ENCODE measurements at regions not wholly inside any gene's neighbourhood (a gene's known extent, or its start where the extent isn't known, plus 50 kb on each side); places are given as distances from the start of the nearest gene placed in this dataset.
A peak's percentile ranks its signal among the peaks of the same experiment; 100 is the strongest.
"Not testable (repeated sequence)": the region's sequence is repeated elsewhere in the genome, so short reads cannot be mapped to it uniquely, and the experiment has no call there.

- Mint-ChIP-seq H3K27ac (no peak overlapping the region), H3K4me3 (no peak overlapping the region), H3K9me3 (peaks cover 3 to 33% (median 16%) of the 10 kb centered on the region in 3 donors), H3K36me3 (peaks cover 6% of the 10 kb centered on the region), H3K27me3 (no peaks in the 10 kb centered on the region), H3K4me1 (no peaks in the 10 kb centered on the region)
These were observed 177.5 kb downstream of the MTCL1 start for GRCh38 chr18:8882632-8883408.

GRCh38 chr18:8883409-8883668, 178.0 kb downstream of the MTCL1 start:
- no peaks in the 10 kb centered on the region for H3K27me3 Mint-ChIP-seq
- H3K4me1 Mint-ChIP-seq: no peaks in the 10 kb centered on the region
- peaks cover 3 to 33% (median 16%) of the 10 kb centered on the region in 3 donors for H3K9me3 Mint-ChIP-seq
- H3K4me3 Mint-ChIP-seq: no peak overlapping the region
- H3K27ac Mint-ChIP-seq: no peak overlapping the region
- H3K36me3 Mint-ChIP-seq: peaks cover 6% of the 10 kb centered on the region

GRCh38 chr18:8887877-8888276, 182.5 kb downstream of the MTCL1 start:
- H3K27ac Mint-ChIP-seq, H3K4me1 Mint-ChIP-seq, H3K27me3 Mint-ChIP-seq, H3K36me3 Mint-ChIP-seq: not testable (repeated sequence)
- Mint-ChIP-seq H3K4me3 (peak overlapping the region in 1 of 4 donors; percentile 63), H3K9me3 (peaks cover 3 to 22% (median 6%) of the 10 kb centered on the region in 3 donors)

GRCh38 chr18:8889489-8889888, 184.1 kb downstream of the MTCL1 start:
- H3K36me3 Mint-ChIP-seq: no peaks in the 10 kb centered on the region
- H3K9me3 Mint-ChIP-seq: peaks cover 3 to 18% (median 4%) of the 10 kb centered on the region in 3 donors

GRCh38 chr18:8890503-8890902, 185.1 kb downstream of the MTCL1 start:
- H3K27me3 Mint-ChIP-seq, H3K36me3 Mint-ChIP-seq, H3K4me3 Mint-ChIP-seq, H3K4me1 Mint-ChIP-seq, H3K27ac Mint-ChIP-seq: not testable (repeated sequence)
- peaks cover 3 to 13% (median 3%) of the 10 kb centered on the region in 3 donors for H3K9me3 Mint-ChIP-seq

More at GRCh38 chr18:8889489-8889888, 184.1 kb downstream of the MTCL1 start:
- H3K4me3 Mint-ChIP-seq: no peak overlapping the region
- H3K4me1 Mint-ChIP-seq: no peaks in the 10 kb centered on the region
- H3K27me3 Mint-ChIP-seq: peaks cover 3% of the 10 kb centered on the region
- no peak overlapping the region for H3K27ac Mint-ChIP-seq

GRCh38 chr18:8890957-8891464, 185.7 kb downstream of the MTCL1 start:
- H3K4me3 Mint-ChIP-seq: no peak overlapping the region
- H3K9me3 Mint-ChIP-seq: peaks cover 0 to 8% (median 5%) of the 10 kb centered on the region in 3 donors
- H3K27me3 Mint-ChIP-seq: peaks cover 3% of the 10 kb centered on the region
- H3K4me1 Mint-ChIP-seq: no peaks in the 10 kb centered on the region
- H3K27ac Mint-ChIP-seq: no peak overlapping the region
- no peaks in the 10 kb centered on the region for H3K36me3 Mint-ChIP-seq

GRCh38 chr18:8893221-8893620, 187.9 kb downstream of the MTCL1 start:
- Mint-ChIP-seq H3K9me3 (peaks cover 0 to 5% (median 2%) of the 10 kb centered on the region in 3 donors), H3K4me1 (no peaks in the 10 kb centered on the region), H3K27me3 (peaks cover 3% of the 10 kb centered on the region), H3K4me3 (no peak overlapping the region), H3K36me3 (peaks cover 3% of the 10 kb centered on the region), H3K27ac (no peak overlapping the region)

GRCh38 chr18:8893628-8894231, 188.4 kb downstream of the MTCL1 start:
- no peaks in the 10 kb centered on the region for H3K4me1 Mint-ChIP-seq
- H3K27me3 Mint-ChIP-seq: no peaks in the 10 kb centered on the region
- no peak overlapping the region for H3K27ac Mint-ChIP-seq
- H3K4me3 Mint-ChIP-seq: no peak overlapping the region
- peaks cover 3% of the 10 kb centered on the region for H3K36me3 Mint-ChIP-seq
- H3K9me3 Mint-ChIP-seq: peaks cover 0 to 3% (median 2%) of the 10 kb centered on the region in 3 donors

GRCh38 chr18:8894823-8895222, 189.5 kb downstream of the MTCL1 start:
- Mint-ChIP-seq H3K9me3 (peaks cover 0 to 3% (median 2%) of the 10 kb centered on the region in 3 donors), H3K27me3 (no peaks in the 10 kb centered on the region), H3K4me3 (no peak overlapping the region), H3K36me3 (peaks cover 7% of the 10 kb centered on the region), H3K27ac (peak overlapping the region in 1 of 3 donors; percentile 67), H3K4me1 (no peaks in the 10 kb centered on the region)

GRCh38 chr18:8895341-8895740, 190.0 kb downstream of the MTCL1 start:
- Mint-ChIP-seq H3K27me3 (no peaks in the 10 kb centered on the region), H3K36me3 (peaks cover 7% of the 10 kb centered on the region), H3K27ac (no peak overlapping the region), H3K9me3 (peaks cover 0 to 3% (median 2%) of the 10 kb centered on the region in 3 donors), H3K4me3 (no peak overlapping the region), H3K4me1 (peaks cover 0 to 4% (median under 1%) of the 10 kb centered on the region in 3 donors)

GRCh38 chr18:8895987-8896619, 190.7 kb downstream of the MTCL1 start:
- Mint-ChIP-seq H3K27me3 (no peaks in the 10 kb centered on the region), H3K4me1 (peaks cover 0 to 5% (median 5%) of the 10 kb centered on the region in 3 donors), H3K4me3 (no peak overlapping the region), H3K9me3 (peaks cover 0 to 3% (median 2%) of the 10 kb centered on the region in 3 donors), H3K27ac (peak overlapping the region in 1 of 3 donors; percentile 31), H3K36me3 (peaks cover 7% of the 10 kb centered on the region)

GRCh38 chr18:8899000-8899399, 193.6 kb downstream of the MTCL1 start:
- no peak overlapping the region for H3K27ac Mint-ChIP-seq
- peaks cover 0 to 6% (median 5%) of the 10 kb centered on the region in 3 donors for H3K4me1 Mint-ChIP-seq
- H3K4me3 Mint-ChIP-seq: no peak overlapping the region
- H3K36me3 Mint-ChIP-seq: peaks cover 13% of the 10 kb centered on the region
- H3K9me3 Mint-ChIP-seq: peaks cover 0 to 3% (median 2%) of the 10 kb centered on the region in 3 donors
- peaks cover 3% of the 10 kb centered on the region for H3K27me3 Mint-ChIP-seq

- H3K36me3 Mint-ChIP-seq: peaks cover 14% of the 10 kb centered on the region
- no peak overlapping the region for H3K4me3 Mint-ChIP-seq
- peaks cover 2 to 7% (median 3%) of the 10 kb centered on the region in 3 donors for H3K9me3 Mint-ChIP-seq
- peaks cover 0 to 10% (median 6%) of the 10 kb centered on the region in 3 donors for H3K4me1 Mint-ChIP-seq
- H3K27ac Mint-ChIP-seq: no peak overlapping the region
- H3K27me3 Mint-ChIP-seq: peaks cover 3% of the 10 kb centered on the region
These were observed 195.2 kb downstream of the MTCL1 start for GRCh38 chr18:8900552-8900951.

- Mint-ChIP-seq H3K4me3 (peak overlapping the region in 1 of 4 donors; percentile 30), H3K4me1 (peaks cover 0 to 10% (median 6%) of the 10 kb centered on the region in 3 donors), H3K27ac (peak overlapping the region in 1 of 3 donors; percentile 47), H3K36me3 (peaks cover 14% of the 10 kb centered on the region), H3K9me3 (peaks cover under 1 to 7% (median 2%) of the 10 kb centered on the region in 3 donors), H3K27me3 (peaks cover 3% of the 10 kb centered on the region)
These were observed 195.7 kb downstream of the MTCL1 start for GRCh38 chr18:8901019-8901418.

GRCh38 chr18:8904316-8904715, 198.2 kb upstream of the NDUFV2 start:
- H3K27ac Mint-ChIP-seq: peak overlapping the region in 1 of 3 donors; percentile 30
- peaks cover 0 to 10% (median 6%) of the 10 kb centered on the region in 3 donors for H3K4me1 Mint-ChIP-seq
- peaks cover 9% of the 10 kb centered on the region for H3K36me3 Mint-ChIP-seq
- peaks cover 0 to 7% (median 6%) of the 10 kb centered on the region in 3 donors for H3K9me3 Mint-ChIP-seq
- peaks cover 3% of the 10 kb centered on the region for H3K27me3 Mint-ChIP-seq
- no peak overlapping the region for H3K4me3 Mint-ChIP-seq
